ENCODE measurements at regions not wholly inside any gene's neighbourhood (a gene's known extent, or its start where the extent isn't known, plus 50 kb on each side); places are given as distances from the start of the nearest gene placed in this dataset.
A peak's percentile ranks its signal among the peaks of the same experiment; 100 is the strongest.

GRCh38 chr5:123845356-123846100 lies 333.6 kb downstream of the CSNK1G3 start:
- Histone ChIP-seq H2BK120ac (ENCODE audit: low read depth, low read length) (no peak overlapping the region), H3K56ac (ENCODE audit: low read length) (no peak overlapping the region), H2BK15ac (replicated peaks; ENCODE audit: low read depth) (no peak overlapping the region), H3K4me3 (ENCODE audit: low read length) (no peak overlapping the region), H3K79me2 (ENCODE audit: control insufficient read depth, insufficient read depth, low read length) (no peaks in the 10 kb centered on the region), H3K4me1 (ENCODE audit: control insufficient read depth, low read depth, low read length) (peaks cover 1% of the 10 kb centered on the region), H3K4me2 (ENCODE audit: low read length) (no peak overlapping the region), H3K36me3 (ENCODE audit: control insufficient read depth, insufficient read depth, low read length) (no peaks in the 10 kb centered on the region), H3K18ac (ENCODE audit: low read length) (no peak overlapping the region), H3K9ac (ENCODE audit: low read length) (no peak overlapping the region), H2BK5ac (ENCODE audit: low read length) (no peak overlapping the region), H3K79me1 (ENCODE audit: low read length) (no peaks in the 10 kb centered on the region), H2AK5ac (ENCODE audit: low read length) (no peak overlapping the region), H3K27me3 (ENCODE audit: insufficient read depth, low read length, poor library complexity) (no peaks in the 10 kb centered on the region), H4K8ac (ENCODE audit: low read depth, low read length) (no peak overlapping the region), H4K5ac (ENCODE audit: low read length) (no peak overlapping the region), H3K4ac (ENCODE audit: low read depth, low read length) (no peak overlapping the region), H3K27ac (ENCODE audit: low read depth, low read length) (no peak overlapping the region), H3K23ac (ENCODE audit: low read length) (no peak overlapping the region)
- DNase-seq = no peak
- no CpG with 5 or more reads among the region's 6 CpGs for WGBS (ENCODE audit: extremely low coverage, insufficient coverage, low lambda C conversion rate)

- H2BK5ac ChIP-seq (ENCODE audit: low read length) = no peak overlapping the region
- no peak overlapping the region for H4K5ac ChIP-seq (ENCODE audit: low read length)
- H3K23ac ChIP-seq (ENCODE audit: low read length) = no peak overlapping the region
- no peaks in the 10 kb centered on the region for H3K79me1 ChIP-seq (ENCODE audit: low read length)
- no peak overlapping the region for H2BK15ac ChIP-seq (replicated peaks; ENCODE audit: low read depth)
- H2BK120ac ChIP-seq (ENCODE audit: low read depth, low read length) = no peak overlapping the region
- H3K27ac ChIP-seq (ENCODE audit: low read depth, low read length) = no peak overlapping the region
- no peak overlapping the region for H2AK5ac ChIP-seq (ENCODE audit: low read length)
- H3K9ac ChIP-seq (ENCODE audit: low read length) = no peak overlapping the region
- no peak overlapping the region for H3K4me3 ChIP-seq (ENCODE audit: low read length)
- no peaks in the 10 kb centered on the region for H3K36me3 ChIP-seq (ENCODE audit: control insufficient read depth, insufficient read depth, low read length)
- no peaks in the 10 kb centered on the region for H3K79me2 ChIP-seq (ENCODE audit: control insufficient read depth, insufficient read depth, low read length)
- no peak overlapping the region for H3K4me2 ChIP-seq (ENCODE audit: low read length)
- H3K4me1 ChIP-seq (ENCODE audit: control insufficient read depth, low read depth, low read length) = peaks cover 1% of the 10 kb centered on the region
- H3K56ac ChIP-seq (ENCODE audit: low read length) = no peak overlapping the region
- DNase-seq = peak; percentile 40
- H3K27me3 ChIP-seq (ENCODE audit: insufficient read depth, low read length, poor library complexity) = no peaks in the 10 kb centered on the region
- no CpG with 5 or more reads among the region's 1 CpG for WGBS (ENCODE audit: extremely low coverage, insufficient coverage, low lambda C conversion rate)
- no peak overlapping the region for H3K18ac ChIP-seq (ENCODE audit: low read length)
- H3K4ac ChIP-seq (ENCODE audit: low read depth, low read length) = no peak overlapping the region
- H4K8ac ChIP-seq (ENCODE audit: low read depth, low read length) = no peak overlapping the region
These were observed 332.9 kb downstream of the CSNK1G3 start for GRCh38 chr5:123844873-123845272.

DNA sequence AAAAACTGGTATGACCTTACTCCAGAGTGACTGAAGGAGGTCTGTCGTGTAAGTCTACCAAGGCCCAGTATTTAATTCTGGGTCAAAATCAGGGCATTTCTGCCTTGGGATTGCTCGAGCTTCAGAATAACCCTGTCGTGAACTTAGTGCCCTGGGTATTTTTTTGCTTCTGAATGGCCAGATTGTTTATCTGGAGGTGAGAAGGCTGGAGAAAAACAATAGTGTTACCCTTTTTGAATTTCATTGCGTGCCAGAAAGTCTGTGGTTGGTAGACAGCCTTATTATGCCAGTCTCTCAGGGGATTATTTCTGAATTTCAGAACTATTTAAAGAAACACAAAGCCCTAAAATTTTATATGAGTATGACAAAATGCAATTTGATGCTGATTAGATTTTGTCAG lies 323.4 kb downstream of the CSNK1G3 start:
- H2AK5ac ChIP-seq (ENCODE audit: low read length) = no peak overlapping the region
- H3K36me3 ChIP-seq (ENCODE audit: control insufficient read depth, insufficient read depth, low read length) = no peaks in the 10 kb centered on the region
- H2BK5ac ChIP-seq (ENCODE audit: low read length) = no peak overlapping the region
- H3K4me2 ChIP-seq (ENCODE audit: low read length) = no peak overlapping the region
- no peak overlapping the region for H3K9ac ChIP-seq (ENCODE audit: low read length)
- no CpG with 5 or more reads among the region's 4 CpGs for WGBS (ENCODE audit: extremely low coverage, insufficient coverage, low lambda C conversion rate)
- no peaks in the 10 kb centered on the region for H3K79me2 ChIP-seq (ENCODE audit: control insufficient read depth, insufficient read depth, low read length)
- no peak overlapping the region for H2BK15ac ChIP-seq (replicated peaks; ENCODE audit: low read depth)
- H2BK120ac ChIP-seq (ENCODE audit: low read depth, low read length) = no peak overlapping the region
- no peak for DNase-seq
- no peak overlapping the region for H4K5ac ChIP-seq (ENCODE audit: low read length)
- no peak overlapping the region for H3K56ac ChIP-seq (ENCODE audit: low read length)
- H4K8ac ChIP-seq (ENCODE audit: low read depth, low read length) = no peak overlapping the region
- no peak overlapping the region for H3K18ac ChIP-seq (ENCODE audit: low read length)
- H3K23ac ChIP-seq (ENCODE audit: low read length) = no peak overlapping the region
- no peaks in the 10 kb centered on the region for H3K4me1 ChIP-seq (ENCODE audit: control insufficient read depth, low read depth, low read length)
- H3K27me3 ChIP-seq (ENCODE audit: insufficient read depth, low read length, poor library complexity) = no peaks in the 10 kb centered on the region
- no peak overlapping the region for H3K4ac ChIP-seq (ENCODE audit: low read depth, low read length)
- H3K27ac ChIP-seq (ENCODE audit: low read depth, low read length) = no peak overlapping the region
- H3K4me3 ChIP-seq (ENCODE audit: low read length) = no peak overlapping the region
- H3K79me1 ChIP-seq (ENCODE audit: low read length) = no peaks in the 10 kb centered on the region

- Histone ChIP-seq H3K79me1 (ENCODE audit: low read length) (no peaks in the 10 kb centered on the region), H3K56ac (ENCODE audit: low read length) (no peak overlapping the region)
- WGBS (ENCODE audit: extremely low coverage, insufficient coverage, low lambda C conversion rate) = no CpG with 5 or more reads among the region's 2 CpGs
These were observed 318.6 kb downstream of the CSNK1G3 start for GRCh38 chr5:123830575-123830974.

GRCh38 chr5:123827811-123828210 lies 315.8 kb downstream of the CSNK1G3 start:
- Histone ChIP-seq H3K4me1 (ENCODE audit: control insufficient read depth, low read depth, low read length) (no peaks in the 10 kb centered on the region), H3K9ac (ENCODE audit: low read length) (no peak overlapping the region), H2BK120ac (ENCODE audit: low read depth, low read length) (no peak overlapping the region), H3K4me3 (ENCODE audit: low read length) (no peak overlapping the region), H3K23ac (ENCODE audit: low read length) (no peak overlapping the region), H3K27me3 (ENCODE audit: insufficient read depth, low read length, poor library complexity) (no peaks in the 10 kb centered on the region), H3K18ac (ENCODE audit: low read length) (no peak overlapping the region), H4K5ac (ENCODE audit: low read length) (no peak overlapping the region), H3K36me3 (ENCODE audit: control insufficient read depth, insufficient read depth, low read length) (no peaks in the 10 kb centered on the region), H3K4me2 (ENCODE audit: low read length) (no peak overlapping the region), H3K4ac (ENCODE audit: low read depth, low read length) (no peak overlapping the region), H3K79me2 (ENCODE audit: control insufficient read depth, insufficient read depth, low read length) (no peaks in the 10 kb centered on the region), H2BK15ac (replicated peaks; ENCODE audit: low read depth) (no peak overlapping the region), H3K56ac (ENCODE audit: low read length) (no peak overlapping the region), H2BK5ac (ENCODE audit: low read length) (no peak overlapping the region), H2AK5ac (ENCODE audit: low read length) (no peak overlapping the region), H4K8ac (ENCODE audit: low read depth, low read length) (no peak overlapping the region), H3K27ac (ENCODE audit: low read depth, low read length) (no peak overlapping the region), H3K79me1 (ENCODE audit: low read length) (no peaks in the 10 kb centered on the region)
- WGBS (ENCODE audit: extremely low coverage, insufficient coverage, low lambda C conversion rate) = no CpG with 5 or more reads among the region's 2 CpGs
- DNase-seq = no peak

More at GRCh38 chr5:123830575-123830974, 318.6 kb downstream of the CSNK1G3 start:
- H3K79me2 ChIP-seq (ENCODE audit: control insufficient read depth, insufficient read depth, low read length) = no peaks in the 10 kb centered on the region
- H4K5ac ChIP-seq (ENCODE audit: low read length) = no peak overlapping the region
- H3K4me2 ChIP-seq (ENCODE audit: low read length) = no peak overlapping the region
- H2BK120ac ChIP-seq (ENCODE audit: low read depth, low read length) = no peak overlapping the region
- H3K36me3 ChIP-seq (ENCODE audit: control insufficient read depth, insufficient read depth, low read length) = no peaks in the 10 kb centered on the region
- no peak overlapping the region for H3K4me3 ChIP-seq (ENCODE audit: low read length)
- DNase-seq = no peak
- H2AK5ac ChIP-seq (ENCODE audit: low read length) = no peak overlapping the region
- H3K4me1 ChIP-seq (ENCODE audit: control insufficient read depth, low read depth, low read length) = no peaks in the 10 kb centered on the region
- H3K9ac ChIP-seq (ENCODE audit: low read length) = no peak overlapping the region
- no peak overlapping the region for H3K4ac ChIP-seq (ENCODE audit: low read depth, low read length)
- H3K23ac ChIP-seq (ENCODE audit: low read length) = no peak overlapping the region
- H4K8ac ChIP-seq (ENCODE audit: low read depth, low read length) = no peak overlapping the region
- no peaks in the 10 kb centered on the region for H3K27me3 ChIP-seq (ENCODE audit: insufficient read depth, low read length, poor library complexity)
- H3K27ac ChIP-seq (ENCODE audit: low read depth, low read length) = no peak overlapping the region
- H3K18ac ChIP-seq (ENCODE audit: low read length) = no peak overlapping the region
- H2BK5ac ChIP-seq (ENCODE audit: low read length) = no peak overlapping the region
- no peak overlapping the region for H2BK15ac ChIP-seq (replicated peaks; ENCODE audit: low read depth)

- Histone ChIP-seq H3K36me3 (ENCODE audit: control insufficient read depth, insufficient read depth, low read length) (no peaks in the 10 kb centered on the region), H3K4me1 (ENCODE audit: control insufficient read depth, low read depth, low read length) (peaks cover 3% of the 10 kb centered on the region), H3K56ac (ENCODE audit: low read length) (no peak overlapping the region), H3K18ac (ENCODE audit: low read length) (no peak overlapping the region), H2BK15ac (replicated peaks; ENCODE audit: low read depth) (no peak overlapping the region), H4K8ac (ENCODE audit: low read depth, low read length) (no peak overlapping the region), H3K4me2 (ENCODE audit: low read length) (no peak overlapping the region), H3K27me3 (ENCODE audit: insufficient read depth, low read length, poor library complexity) (no peaks in the 10 kb centered on the region), H3K4ac (ENCODE audit: low read depth, low read length) (no peak overlapping the region), H3K23ac (ENCODE audit: low read length) (no peak overlapping the region), H3K4me3 (ENCODE audit: low read length) (no peak overlapping the region), H4K5ac (ENCODE audit: low read length) (peak overlapping the region; percentile 61), H3K79me1 (ENCODE audit: low read length) (no peaks in the 10 kb centered on the region), H2BK5ac (ENCODE audit: low read length) (no peak overlapping the region), H3K27ac (ENCODE audit: low read depth, low read length) (no peak overlapping the region), H2BK120ac (ENCODE audit: low read depth, low read length) (no peak overlapping the region), H2AK5ac (ENCODE audit: low read length) (no peak overlapping the region), H3K9ac (ENCODE audit: low read length) (no peak overlapping the region), H3K79me2 (ENCODE audit: control insufficient read depth, insufficient read depth, low read length) (no peaks in the 10 kb centered on the region)
- no peak for DNase-seq
- no CpG with 5 or more reads among the region's 4 CpGs for WGBS (ENCODE audit: extremely low coverage, insufficient coverage, low lambda C conversion rate)
These were observed 307.9 kb downstream of the CSNK1G3 start for GRCh38 chr5:123819833-123820232.

Measured in mesendoderm (in vitro differentiated cells).